HCT116 (cell line): ENCODE measurements at regions not wholly inside any gene's neighbourhood (a gene's known extent, or its start where the extent isn't known, plus 50 kb on each side); places are given as distances from the start of the nearest gene placed in this dataset.

Experiments used
- ATAC-seq: fragments of 200-7000 bp; cut with Tn5 transposase; 2 replicates; pipeline ENCODE4 v1.9.1; 2020; ENCODE audit warnings: mild to moderate bottlenecking, moderate library complexity
- BruUV-seq: library from RNA; stranded (reverse); fragments of 400-500 nt; replicated peaks from 2 replicates; lab custom pipeline; 2021; lab: Mats Ljungman, UMichigan
- CTCF ChIA-PET: fragments of 300-600 bp; sonication (Branson Sonifier 250); formaldehyde crosslinking; loops from one replicate; lab custom pipeline; 2021; ENCODE audit warnings: antibody characterized with exemption; lab: Charles Lee
- POLR2A ChIA-PET: fragments of 300-600, 350-600 bp; sonication (Branson Sonifier 250); formaldehyde crosslinking; loops from one replicate; lab custom pipeline; 2021; ENCODE audit warnings: antibody characterized with exemption; lab: Charles Lee
- RAD21 ChIA-PET, 2 experiments: fragments of 300-600 bp; sonication (Branson Sonifier 250); formaldehyde crosslinking; loops; one replicate each; lab custom pipeline; 2023; ENCODE audit warnings: low total read pairs in 2 of 2; ENCODE audit not compliant: uncharacterized antibody in 2 of 2, unreplicated experiment in 2 of 2, low non-redundant PET in 1 of 2; lab: Charles Lee
- DNase-seq: peaks from one replicate; pipeline ENCODE4 v3.0.0-alpha.2; 2010; ENCODE audit warnings: low read depth, low spot score
- H2AFZ ChIP-seq: fragments of 200-600 bp; shearing (Covaris generic), sonication (generic); 2 replicates; pipeline ENCODE4 v1.6.1; 2017; ENCODE audit warnings: low read depth, mixed run types, mixed read lengths, antibody characterized with exemption, low read length; ENCODE audit not compliant: poor library complexity, severe bottlenecking
- H3K27ac ChIP-seq: 2 replicates; pipeline ENCODE4 v1.5.1; 2012; ENCODE audit warnings: low read depth, low read length
- H3K27me3 ChIP-seq: fragments of 200-600 bp; sonication (generic); 2 replicates; pipeline ENCODE4 v1.6.1; 2016; ENCODE audit warnings: mixed run types, low read length, mixed read lengths; ENCODE audit not compliant: insufficient read depth
- H3K36me3 ChIP-seq, 2 experiments: fragments of 200-500 bp in 1 of 2; fragments of 200-600 bp in 1 of 2; sonication (Bioruptor generic) in 1 of 2; sonication (generic) in 1 of 2; 2 replicates each; pipeline versions ENCODE4 v1.5.1 to v1.6.1; 2014 to 2016; ENCODE audit warnings: low read length in 2 of 2, inconsistent platforms in 1 of 2, mixed read lengths in 1 of 2, mixed run types in 1 of 2; ENCODE audit not compliant: insufficient read depth in 2 of 2, control insufficient read depth in 1 of 2
- H3K4me1 ChIP-seq, 2 experiments: fragments of 200-600 bp in 1 of 2; sonication (generic) in 1 of 2; 2 replicates each; pipeline versions ENCODE4 v1.5.1 to v1.6.1; 2012 to 2017; ENCODE audit warnings: low read length in 2 of 2, inconsistent platforms in 1 of 2, mild to moderate bottlenecking in 1 of 2, mixed read lengths in 1 of 2, mixed run types in 1 of 2, moderate library complexity in 1 of 2; ENCODE audit not compliant: insufficient read depth in 2 of 2, control insufficient read depth in 1 of 2
- H3K4me2 ChIP-seq: fragments of 200-600 bp; sonication (generic); 2 replicates; pipeline ENCODE4 v1.6.1; 2017; ENCODE audit warnings: mixed run types, low read length, mixed read lengths
- H3K4me3 ChIP-seq, 2 experiments: fragments of 200-600 bp in 1 of 2; sonication (generic) in 1 of 2; replicated peaks in 1 of 2; 2 replicates each; pipeline ENCODE4 v1.5.1; 2011 to 2016; ENCODE audit warnings: low read length in 2 of 2, control low read depth in 1 of 2, low read depth in 1 of 2, mild to moderate bottlenecking in 1 of 2, mixed read lengths in 1 of 2, mixed run types in 1 of 2
- H3K79me2 ChIP-seq: fragments of 200-600 bp; sonication (generic); 2 replicates; pipeline ENCODE4 v1.6.1; 2017; ENCODE audit warnings: mild to moderate bottlenecking, mixed run types, low read length, moderate library complexity, mixed read lengths; ENCODE audit not compliant: insufficient read depth
- H3K9ac ChIP-seq: fragments of 200-600 bp; sonication (generic); 2 replicates; pipeline ENCODE4 v1.6.1; 2016; ENCODE audit warnings: low read length, mixed read lengths
- H3K9me2 ChIP-seq: fragments of 200-600 bp; sonication (generic), shearing (Covaris generic); 2 replicates; pipeline ENCODE4 v1.6.1; 2017; ENCODE audit warnings: mixed run types, mild to moderate bottlenecking, moderate library complexity; ENCODE audit not compliant: insufficient read depth
- H3K9me3 ChIP-seq, 2 experiments: fragments of 200-500 bp in 1 of 2; fragments of 200-600 bp in 1 of 2; sonication (Bioruptor generic) in 1 of 2; sonication (generic) in 1 of 2; 2 replicates each; pipeline ENCODE4 v1.6.1; 2014 to 2017; ENCODE audit warnings: low read length in 2 of 2, mixed read lengths in 2 of 2, inconsistent platforms in 1 of 2, low read depth in 1 of 2, mild to moderate bottlenecking in 1 of 2, mixed run types in 1 of 2, moderate library complexity in 1 of 2; ENCODE audit not compliant: control insufficient read depth in 1 of 2, insufficient read depth in 1 of 2
- H4K20me1 ChIP-seq: fragments of 200-600 bp; sonication (generic), shearing (Covaris generic); 2 replicates; pipeline ENCODE4 v1.6.1; 2017; ENCODE audit warnings: mixed run types, mild to moderate bottlenecking, moderate library complexity; ENCODE audit not compliant: insufficient read depth
- CBX3 ChIP-seq: IDR thresholded peaks from 2 replicates; pipeline ENCODE4 v1.6.1; 2012; ENCODE audit warnings: low read depth
- CEBPB ChIP-seq: IDR thresholded peaks from 2 replicates; pipeline ENCODE4 v1.6.1; 2012; ENCODE audit warnings: low read depth
- ELF1 ChIP-seq: IDR thresholded peaks from 2 replicates; pipeline ENCODE4 v1.6.1; 2012; ENCODE audit warnings: low read depth, borderline replicate concordance
- FOSL1 ChIP-seq: IDR thresholded peaks from 2 replicates; pipeline ENCODE4 v1.6.1; 2012; ENCODE audit warnings: low read depth
- POLR2A ChIP-seq: IDR thresholded peaks from 2 replicates; pipeline ENCODE4 v1.7.0; 2011; ENCODE audit warnings: borderline replicate concordance; ENCODE audit not compliant: insufficient read depth, insufficient read length; ENCODE audit errors: extremely low read depth
- SIN3A ChIP-seq: IDR thresholded peaks from 2 replicates; pipeline ENCODE4 v1.6.1; 2012; ENCODE audit warnings: low read depth
- SRF ChIP-seq: IDR thresholded peaks from 2 replicates; pipeline ENCODE4 v1.6.1; 2012; ENCODE audit warnings: low read depth
- ZNF274 ChIP-seq: fragments of 200-500 bp; sonication (Bioruptor generic); IDR thresholded peaks from 2 replicates; pipeline ENCODE4 v1.6.1; 2014; ENCODE audit warnings: mild to moderate bottlenecking, low read depth, low read length, inconsistent platforms
- intact Hi-C: fragments of 100-400 bp; cut with micrococcal nuclease; formaldehyde crosslinking; loops from 2 replicates; pipeline ENCODE4 v1.10.0; 2022
- TF ChIP-seq, protein P1 (sequence below): IDR thresholded peaks from 2 replicates; pipeline ENCODE4 v1.6.1; 2011; ENCODE audit warnings: mild to moderate bottlenecking, low read length, moderate library complexity; ENCODE audit not compliant: insufficient replicate concordance; ENCODE audit errors: extremely low read depth
- TF ChIP-seq, protein P2 (sequence below): IDR thresholded peaks from 2 replicates; pipeline ENCODE4 v1.6.1; 2012
- TF ChIP-seq, protein P3 (sequence below): IDR thresholded peaks from 2 replicates; pipeline ENCODE4 v1.6.1; 2012
- TF ChIP-seq, protein P4 (sequence below): IDR thresholded peaks from 2 replicates; pipeline ENCODE4 v1.6.1; 2012; ENCODE audit warnings: low read depth

DNA sequence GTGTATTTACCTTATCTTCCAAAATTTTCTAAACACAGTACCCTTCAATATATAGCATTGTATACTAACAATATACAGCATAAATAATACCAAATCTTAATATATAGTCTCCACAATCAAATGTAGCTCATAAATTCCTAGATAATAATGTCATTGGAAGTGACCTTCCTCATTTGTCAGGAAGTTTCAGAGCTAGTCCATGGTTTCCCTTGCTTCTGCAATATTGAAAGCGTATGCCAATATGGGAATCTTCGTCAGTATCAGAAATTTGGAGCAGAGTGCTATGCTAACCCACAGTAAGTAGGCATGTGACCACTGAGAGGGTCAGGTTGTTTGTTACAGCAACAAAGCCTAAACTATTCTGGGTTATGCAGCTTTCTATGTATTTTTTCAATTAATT, 774.9 kb upstream of the CDH10 start:
- Histone ChIP-seq H3K4me3 (no peak overlapping the region), H3K27ac (no peak overlapping the region), H3K27me3 (no peaks in the 10 kb centered on the region), H3K9ac (no peak overlapping the region), H3K4me2 (no peak overlapping the region), H3K36me3 (no peaks in the 10 kb centered on the region), H3K79me2 (no peaks in the 10 kb centered on the region), H4K20me1 (no peaks in the 10 kb centered on the region), H3K9me3 (peaks cover 8 to 18% of the 10 kb centered on the region in 2 experiments; a peak in 3 of 4 replicates), H2AFZ (no peak overlapping the region), H3K9me2 (no peaks in the 10 kb centered on the region), H3K4me1 (no peaks in the 10 kb centered on the region)
- RAD21 ChIA-PET, result no interaction called here
- DNase-seq (no peak), ATAC-seq (no peak)
- POLR2A ChIA-PET, result no interaction called here
- CTCF ChIA-PET, result no interaction called here
- intact Hi-C loops, result no loop called here
- TF ChIP-seq CEBPB (no peak), CBX3 (no peak), ELF1 (no peak), SIN3A (no peak), ZNF274 (no peak), POLR2A (no peak), SRF (no peak)
- TF ChIP-seq, protein P1, sequence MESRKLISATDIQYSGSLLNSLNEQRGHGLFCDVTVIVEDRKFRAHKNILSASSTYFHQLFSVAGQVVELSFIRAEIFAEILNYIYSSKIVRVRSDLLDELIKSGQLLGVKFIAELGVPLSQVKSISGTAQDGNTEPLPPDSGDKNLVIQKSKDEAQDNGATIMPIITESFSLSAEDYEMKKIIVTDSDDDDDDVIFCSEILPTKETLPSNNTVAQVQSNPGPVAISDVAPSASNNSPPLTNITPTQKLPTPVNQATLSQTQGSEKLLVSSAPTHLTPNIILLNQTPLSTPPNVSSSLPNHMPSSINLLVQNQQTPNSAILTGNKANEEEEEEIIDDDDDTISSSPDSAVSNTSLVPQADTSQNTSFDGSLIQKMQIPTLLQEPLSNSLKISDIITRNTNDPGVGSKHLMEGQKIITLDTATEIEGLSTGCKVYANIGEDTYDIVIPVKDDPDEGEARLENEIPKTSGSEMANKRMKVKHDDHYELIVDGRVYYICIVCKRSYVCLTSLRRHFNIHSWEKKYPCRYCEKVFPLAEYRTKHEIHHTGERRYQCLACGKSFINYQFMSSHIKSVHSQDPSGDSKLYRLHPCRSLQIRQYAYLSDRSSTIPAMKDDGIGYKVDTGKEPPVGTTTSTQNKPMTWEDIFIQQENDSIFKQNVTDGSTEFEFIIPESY, result no peak
- TF ChIP-seq, protein P2, sequence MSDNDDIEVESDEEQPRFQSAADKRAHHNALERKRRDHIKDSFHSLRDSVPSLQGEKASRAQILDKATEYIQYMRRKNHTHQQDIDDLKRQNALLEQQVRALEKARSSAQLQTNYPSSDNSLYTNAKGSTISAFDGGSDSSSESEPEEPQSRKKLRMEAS, result no peak
- BruUV-seq, result no TSS peak

DNA sequence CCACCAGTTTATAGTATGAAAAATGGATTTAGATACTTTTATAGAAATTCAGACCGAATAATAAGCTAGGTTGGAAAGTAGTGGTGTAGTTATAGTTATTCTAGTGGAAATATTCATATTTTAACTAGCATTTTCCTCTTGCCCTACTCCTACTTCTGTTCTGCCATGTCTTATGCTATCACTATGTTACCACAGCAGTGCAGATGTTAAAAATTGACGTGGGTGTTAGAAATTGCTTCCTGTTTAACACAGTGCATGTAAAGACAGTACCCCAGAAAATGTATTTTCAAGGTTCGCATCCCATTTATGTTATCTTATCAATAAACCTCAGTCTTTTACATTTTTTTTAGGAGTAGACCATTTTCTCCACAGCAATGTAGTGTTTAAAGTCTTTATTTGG, 774.2 kb upstream of the CDH10 start:
- TF ChIP-seq FOSL1, result no peak
- no peak for TF ChIP-seq POLR2A
- TF ChIP-seq CBX3, result no peak
- TF ChIP-seq, protein P3, sequence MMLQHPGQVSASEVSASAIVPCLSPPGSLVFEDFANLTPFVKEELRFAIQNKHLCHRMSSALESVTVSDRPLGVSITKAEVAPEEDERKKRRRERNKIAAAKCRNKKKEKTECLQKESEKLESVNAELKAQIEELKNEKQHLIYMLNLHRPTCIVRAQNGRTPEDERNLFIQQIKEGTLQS, result no peak
- TF ChIP-seq, protein P4, sequence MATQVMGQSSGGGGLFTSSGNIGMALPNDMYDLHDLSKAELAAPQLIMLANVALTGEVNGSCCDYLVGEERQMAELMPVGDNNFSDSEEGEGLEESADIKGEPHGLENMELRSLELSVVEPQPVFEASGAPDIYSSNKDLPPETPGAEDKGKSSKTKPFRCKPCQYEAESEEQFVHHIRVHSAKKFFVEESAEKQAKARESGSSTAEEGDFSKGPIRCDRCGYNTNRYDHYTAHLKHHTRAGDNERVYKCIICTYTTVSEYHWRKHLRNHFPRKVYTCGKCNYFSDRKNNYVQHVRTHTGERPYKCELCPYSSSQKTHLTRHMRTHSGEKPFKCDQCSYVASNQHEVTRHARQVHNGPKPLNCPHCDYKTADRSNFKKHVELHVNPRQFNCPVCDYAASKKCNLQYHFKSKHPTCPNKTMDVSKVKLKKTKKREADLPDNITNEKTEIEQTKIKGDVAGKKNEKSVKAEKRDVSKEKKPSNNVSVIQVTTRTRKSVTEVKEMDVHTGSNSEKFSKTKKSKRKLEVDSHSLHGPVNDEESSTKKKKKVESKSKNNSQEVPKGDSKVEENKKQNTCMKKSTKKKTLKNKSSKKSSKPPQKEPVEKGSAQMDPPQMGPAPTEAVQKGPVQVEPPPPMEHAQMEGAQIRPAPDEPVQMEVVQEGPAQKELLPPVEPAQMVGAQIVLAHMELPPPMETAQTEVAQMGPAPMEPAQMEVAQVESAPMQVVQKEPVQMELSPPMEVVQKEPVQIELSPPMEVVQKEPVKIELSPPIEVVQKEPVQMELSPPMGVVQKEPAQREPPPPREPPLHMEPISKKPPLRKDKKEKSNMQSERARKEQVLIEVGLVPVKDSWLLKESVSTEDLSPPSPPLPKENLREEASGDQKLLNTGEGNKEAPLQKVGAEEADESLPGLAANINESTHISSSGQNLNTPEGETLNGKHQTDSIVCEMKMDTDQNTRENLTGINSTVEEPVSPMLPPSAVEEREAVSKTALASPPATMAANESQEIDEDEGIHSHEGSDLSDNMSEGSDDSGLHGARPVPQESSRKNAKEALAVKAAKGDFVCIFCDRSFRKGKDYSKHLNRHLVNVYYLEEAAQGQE, result no peak
- TF ChIP-seq, protein P2, result no peak
- H3K9me2 ChIP-seq, result no peaks in the 10 kb centered on the region
- ChIA-PET POLR2A (no interaction called here), RAD21 (no interaction called here), CTCF (no interaction called here)
- ATAC-seq (no peak), DNase-seq (no peak)
- H3K9ac ChIP-seq, result no peak overlapping the region
- H3K4me3 ChIP-seq, result no peak overlapping the region
- no peaks in the 10 kb centered on the region for H3K27me3 ChIP-seq
- no peaks in the 10 kb centered on the region for H3K79me2 ChIP-seq
- H2AFZ ChIP-seq, result no peak overlapping the region
- peaks cover 8 to 19% of the 10 kb centered on the region in 2 experiments; a peak in 3 of 4 replicates for H3K9me3 ChIP-seq
- no peaks in the 10 kb centered on the region for H3K4me1 ChIP-seq
- H3K27ac ChIP-seq, result no peak overlapping the region
- H4K20me1 ChIP-seq, result no peaks in the 10 kb centered on the region
- BruUV-seq, result no TSS peak
- intact Hi-C loops, result no loop called here
- no peaks in the 10 kb centered on the region for H3K36me3 ChIP-seq
- no peak overlapping the region for H3K4me2 ChIP-seq
